MCF 10A (cell line): ENCODE measurements at regions not wholly inside any gene's neighbourhood (a gene's known extent, or its start where the extent isn't known, plus 50 kb on each side); places are given as distances from the start of the nearest gene placed in this dataset.
A peak's percentile ranks its signal among the peaks of the same experiment; 100 is the strongest.
"Not testable (repeated sequence)": the region's sequence is repeated elsewhere in the genome, so short reads cannot be mapped to it uniquely, and the experiment has no call there.

Source experiments
- BruUV-seq: library from RNA; stranded (reverse); fragments of 400-500 nt; replicated peaks from 2 replicates; lab custom pipeline; 2021; lab: Mats Ljungman, UMichigan
- CTCF ChIA-PET: fragments of 300-600 bp; sonication (Branson Sonifier 250); formaldehyde crosslinking; extraction: SDS; loops from one replicate; lab custom pipeline; 2021; ENCODE audit warnings: antibody characterized with exemption, inconsistent platforms; lab: Yijun Ruan, JAX
- POLR2A ChIA-PET: fragments of 300-600, 350-650 bp; sonication (Branson Sonifier 250); formaldehyde crosslinking; extraction: SDS; loops from one replicate; lab custom pipeline; 2020; ENCODE audit warnings: antibody characterized with exemption, inconsistent platforms; lab: Yijun Ruan, JAX
- DNase-seq: peaks from one replicate; pipeline ENCODE4 v3.0.0-alpha.2; 2018; ENCODE audit not compliant: unreplicated experiment
- H3K27ac Mint-ChIP-seq: one replicate; pipeline ENCODE4 v1.8.0; 2022; ENCODE audit warnings: mild to moderate bottlenecking, low read depth, mixed read lengths; ENCODE audit not compliant: unreplicated experiment
- H3K27me3 Mint-ChIP-seq: one replicate; pipeline ENCODE4 v1.8.0; 2022; ENCODE audit warnings: mixed read lengths; ENCODE audit not compliant: insufficient read depth, unreplicated experiment
- H3K36me3 Mint-ChIP-seq: one replicate; pipeline ENCODE4 v1.8.0; 2022; ENCODE audit warnings: mild to moderate bottlenecking, moderate library complexity, mixed read lengths; ENCODE audit not compliant: insufficient read depth, unreplicated experiment
- H3K4me1 Mint-ChIP-seq: one replicate; pipeline ENCODE4 v1.8.0; 2022; ENCODE audit warnings: mixed read lengths; ENCODE audit not compliant: insufficient read depth, unreplicated experiment
- H3K4me3 Mint-ChIP-seq: one replicate; pipeline ENCODE4 v1.8.0; 2022; ENCODE audit warnings: mild to moderate bottlenecking, moderate library complexity, mixed read lengths; ENCODE audit not compliant: unreplicated experiment
- H3K9me3 Mint-ChIP-seq: one replicate; pipeline ENCODE4 v1.8.0; 2022; ENCODE audit warnings: mixed read lengths; ENCODE audit not compliant: unreplicated experiment
- CTCF ChIP-seq: fragments of 200-600 bp; IDR thresholded peaks from one replicate; pipeline ENCODE4 v1.8.0; 2022; ENCODE audit warnings: antibody characterized with exemption, mild to moderate bottlenecking; ENCODE audit not compliant: unreplicated experiment
- intact Hi-C: fragments of 100-400 bp; cut with micrococcal nuclease; formaldehyde crosslinking; loops from 2 replicates; pipeline ENCODE4 v1.14.1; 2022

- H3K27me3 Mint-ChIP-seq, H3K9me3 Mint-ChIP-seq, H3K36me3 Mint-ChIP-seq, H3K4me3 Mint-ChIP-seq, H3K4me1 Mint-ChIP-seq, intact Hi-C loops, H3K27ac Mint-ChIP-seq, POLR2A ChIA-PET, CTCF ChIA-PET: not testable (repeated sequence)
- BruUV-seq, result TSS peak; percentile 14
- DNase-seq, result peak; percentile 40
- peak; percentile 28 for TF ChIP-seq CTCF
Observed at GRCh38 chr2:87496036-87497006, 251.6 kb upstream of the PLGLB2 start.

- H3K36me3 Mint-ChIP-seq, H3K27ac Mint-ChIP-seq, H3K27me3 Mint-ChIP-seq, DNase-seq, CTCF ChIA-PET, H3K4me3 Mint-ChIP-seq, POLR2A ChIA-PET, intact Hi-C loops, H3K4me1 Mint-ChIP-seq, H3K9me3 Mint-ChIP-seq, BruUV-seq: not testable (repeated sequence)
Observed at GRCh38 chr2:87497135-87497534, 250.8 kb upstream of the PLGLB2 start.

- POLR2A ChIA-PET, H3K27me3 Mint-ChIP-seq, H3K36me3 Mint-ChIP-seq, intact Hi-C loops, H3K9me3 Mint-ChIP-seq, H3K4me3 Mint-ChIP-seq, H3K4me1 Mint-ChIP-seq, DNase-seq, CTCF ChIA-PET, BruUV-seq, H3K27ac Mint-ChIP-seq: not testable (repeated sequence)
Observed at GRCh38 chr2:87497700-87498099, 250.2 kb upstream of the PLGLB2 start.

GRCh38 chr2:87498169-87498853 lies 249.6 kb upstream of the PLGLB2 start:
- DNase-seq, CTCF ChIA-PET, BruUV-seq, H3K36me3 Mint-ChIP-seq, intact Hi-C loops, H3K27me3 Mint-ChIP-seq, H3K4me3 Mint-ChIP-seq, H3K27ac Mint-ChIP-seq, POLR2A ChIA-PET, H3K4me1 Mint-ChIP-seq, H3K9me3 Mint-ChIP-seq: not testable (repeated sequence)

- intact Hi-C loops, POLR2A ChIA-PET, H3K4me3 Mint-ChIP-seq, H3K9me3 Mint-ChIP-seq, H3K4me1 Mint-ChIP-seq, BruUV-seq, H3K27ac Mint-ChIP-seq, H3K36me3 Mint-ChIP-seq, CTCF ChIA-PET, H3K27me3 Mint-ChIP-seq, DNase-seq: not testable (repeated sequence)
Observed at GRCh38 chr2:87498854-87499238, 249.0 kb upstream of the PLGLB2 start.

- H3K4me1 Mint-ChIP-seq, H3K9me3 Mint-ChIP-seq, H3K4me3 Mint-ChIP-seq, H3K36me3 Mint-ChIP-seq, BruUV-seq, H3K27me3 Mint-ChIP-seq, CTCF ChIA-PET, POLR2A ChIA-PET, DNase-seq, intact Hi-C loops: not testable (repeated sequence)
- H3K27ac Mint-ChIP-seq, result peak overlapping the region; percentile 57
Observed at GRCh38 chr2:87499860-87500259, 248.0 kb upstream of the PLGLB2 start.

- H3K36me3 Mint-ChIP-seq, DNase-seq, H3K9me3 Mint-ChIP-seq, intact Hi-C loops, H3K4me3 Mint-ChIP-seq, H3K27me3 Mint-ChIP-seq, H3K4me1 Mint-ChIP-seq, POLR2A ChIA-PET, CTCF ChIA-PET, BruUV-seq: not testable (repeated sequence)
- H3K27ac Mint-ChIP-seq, result peak overlapping the region; percentile 57
Observed at GRCh38 chr2:87500421-87500820, 247.5 kb upstream of the PLGLB2 start.

GRCh38 chr2:87500951-87501350 lies 246.9 kb upstream of the PLGLB2 start:
- BruUV-seq, result not testable (repeated sequence)

More at GRCh38 chr2:87500951-87501350, 246.9 kb upstream of the PLGLB2 start:
- H3K9me3 Mint-ChIP-seq, DNase-seq, H3K36me3 Mint-ChIP-seq, H3K4me1 Mint-ChIP-seq, H3K4me3 Mint-ChIP-seq, intact Hi-C loops, CTCF ChIA-PET, H3K27ac Mint-ChIP-seq, POLR2A ChIA-PET, H3K27me3 Mint-ChIP-seq: not testable (repeated sequence)
